Adrenal gland (tissue), 9 donors: ENCODE measurements at regions not wholly inside any gene's neighbourhood (a gene's known extent, or its start where the extent isn't known, plus 50 kb on each side); places are given as distances from the start of the nearest gene placed in this dataset.
"Not testable (repeated sequence)": the region's sequence is repeated elsewhere in the genome, so short reads cannot be mapped to it uniquely, and the experiment has no call there.

ENCODE experiments used
- DNase-seq, 7 donors: peaks; one replicate each; pipeline ENCODE4 v3.0.0-alpha.2; 2019 to 2020
- H3K27ac ChIP-seq, 5 donors: fragments of 200-600 bp; sonication (generic) in 4 of 5; 1 replicate in 3 of 5; 2 replicates in 2 of 5; pipeline versions ENCODE4 v1.5.1 to v1.8.0; 2016 to 2020; ENCODE audit warnings: mild to moderate bottlenecking in 1 of 5
- H3K27me3 ChIP-seq: fragments of 200-600 bp; 2 replicates; pipeline ENCODE4 v1.8.0; 2021
- H3K36me3 ChIP-seq, 2 donors: fragments of 200-600 bp; replicated peaks in 1 of 2; 1 replicate in 1 of 2; 2 replicates in 1 of 2; pipeline versions ENCODE4 v1.5.1 to v1.8.0; 2018 to 2022
- H3K4me1 ChIP-seq, 2 donors: fragments of 200-600 bp; replicated peaks in 1 of 2; 1 replicate in 1 of 2; 2 replicates in 1 of 2; pipeline versions ENCODE4 v1.5.1 to v1.8.0; 2018 to 2021
- H3K4me3 ChIP-seq, 4 donors: fragments of 200-600 bp; sonication (generic) in 3 of 4; one replicate each; pipeline ENCODE4 v1.5.1; 2016 to 2018
- H3K9me3 ChIP-seq, 3 donors: fragments of 200-600 bp; sonication (generic) in 1 of 3; replicated peaks in 1 of 3; 1 replicate in 2 of 3; 2 replicates in 1 of 3; pipeline versions ENCODE4 v1.5.1 to v1.8.0; 2016 to 2021
- CTCF ChIP-seq, 6 experiments: fragments of 450-650 bp in 4 of 6; fragments of 200-600 bp in 2 of 6; sonication (generic) in 1 of 6; IDR thresholded peaks; 1 replicate in 5 of 6; 2 replicates in 1 of 6; pipeline versions ENCODE4 v1.5.1 to v1.8.0; 2016 to 2021; ENCODE audit warnings: antibody characterized with exemption in 6 of 6, mild to moderate bottlenecking in 2 of 6, moderate library complexity in 1 of 6
- POLR2A ChIP-seq, 2 donors: fragments of 450-650 bp; IDR thresholded peaks; one replicate each; pipeline ENCODE4 v1.6.1; 2017; ENCODE audit warnings: antibody characterized with exemption in 2 of 2, mild to moderate bottlenecking in 2 of 2, moderate library complexity in 1 of 2
- WGBS, 4 donors: extraction: QIAGEN DNeasy Blood & Tissue Kit in 2 of 4; methylation state at CpG; one replicate each; pipeline versions ENCODE4 v1.1.5 to v1.1.7; 2013 to 2017; 5-methylcytosine and 5-hydroxymethylcytosine counted together
- intact Hi-C, 2 donors: fragments of 100-400 bp; cut with DNase I; formaldehyde crosslinking; loops; one replicate each; pipeline versions ENCODE4 v1.14.1 to v1.15.0; 2022 to 2023
- donor health status: healthy with polysubstance abuse.
- donor health status: Bipolar disorder and iron deficiency.
- donor health status: DM: yes; HTN: yes; CAD: no.
- donor health status: DM: no; HTN: no; CAD: no.
- donor health status: DM: no; HTN: no; CAD: no.

- Histone ChIP-seq H3K4me1 (no peaks in the 10 kb centered on the region), H3K9me3 (no peaks in the 10 kb centered on the region), H3K27ac (no peak overlapping the region), H3K4me3 (no peak overlapping the region), H3K27me3 (no peaks in the 10 kb centered on the region), H3K36me3 (no peaks in the 10 kb centered on the region)
- 86 to 87% (median 86%) methylated on average over 2 of the region's 2 CpGs for WGBS, 4 donors
- peak in 1 of 7 donors; percentile 3 for DNase-seq
- TF ChIP-seq CTCF (IDR thresholded peaks at IDR 0.05) (peak in 3 of 6 experiments; percentile 3 to 25 (median 22)), POLR2A (IDR thresholded peaks at IDR 0.05) (no peak)
- intact Hi-C loops: no loop called here
Measured at GRCh38 chr12:33514893-33515292, 75.3 kb upstream of the SYT10 start.

GRCh38 chr12:33519566-33519965, 79.9 kb upstream of the SYT10 start:
- H3K36me3 ChIP-seq: no peaks in the 10 kb centered on the region
- intact Hi-C loops: no loop called here
- H3K4me1 ChIP-seq: no peaks in the 10 kb centered on the region
- no peak overlapping the region for H3K4me3 ChIP-seq
- no peaks in the 10 kb centered on the region for H3K27me3 ChIP-seq
- TF ChIP-seq POLR2A (IDR thresholded peaks at IDR 0.05) (no peak), CTCF (IDR thresholded peaks at IDR 0.05) (no peak)
- no peak for DNase-seq
- no peaks in the 10 kb centered on the region for H3K9me3 ChIP-seq
- no peak overlapping the region for H3K27ac ChIP-seq

GRCh38 chr12:33520505-33521302, 81.1 kb upstream of the SYT10 start:
- H3K36me3 ChIP-seq, DNase-seq, H3K4me1 ChIP-seq, intact Hi-C loops, H3K9me3 ChIP-seq, H3K27me3 ChIP-seq, H3K4me3 ChIP-seq, H3K27ac ChIP-seq: not testable (repeated sequence)
- 53 to 77% (median 72%) methylated on average over 3 to 12 of the region's 12 CpGs for WGBS, 4 donors

- Histone ChIP-seq H3K4me3 (no peak overlapping the region), H3K27me3 (no peaks in the 10 kb centered on the region), H3K36me3 (no peaks in the 10 kb centered on the region), H3K9me3 (peaks cover 0 to 3% (median 0%) of the 10 kb centered on the region in 3 donors), H3K27ac (no peak overlapping the region), H3K4me1 (no peaks in the 10 kb centered on the region)
- intact Hi-C loops: no loop called here
- TF ChIP-seq POLR2A (IDR thresholded peaks at IDR 0.05): no peak
- TF ChIP-seq CTCF (IDR thresholded peaks at IDR 0.05): no peak
- 63 to 69% (median 64%) methylated on average over 2 of the region's 2 CpGs for WGBS, 4 donors
- no peak for DNase-seq
Measured at GRCh38 chr12:33529031-33529430, 89.4 kb upstream of the SYT10 start.

GRCh38 chr12:33529810-33530209, 90.2 kb upstream of the SYT10 start:
- no peak for DNase-seq
- Histone ChIP-seq H3K36me3 (no peaks in the 10 kb centered on the region), H3K9me3 (peaks cover 0 to 3% (median 0%) of the 10 kb centered on the region in 3 donors), H3K4me1 (no peaks in the 10 kb centered on the region), H3K27ac (no peak overlapping the region), H3K27me3 (no peaks in the 10 kb centered on the region), H3K4me3 (no peak overlapping the region)
- TF ChIP-seq CTCF (IDR thresholded peaks at IDR 0.05): no peak
- TF ChIP-seq POLR2A (IDR thresholded peaks at IDR 0.05): no peak
- 53 to 59% (median 58%) methylated on average over 1 of the region's 1 CpG for WGBS, 4 donors
- intact Hi-C loops: no loop called here
